Parathyroid adenoma (tissue), 2 donors: ENCODE measurements at regions not wholly inside any gene's neighbourhood (a gene's known extent, or its start where the extent isn't known, plus 50 kb on each side); places are given as distances from the start of the nearest gene placed in this dataset.

Experiments
- H2AFZ ChIP-seq: fragments of 300-600 bp; sonication (generic); one replicate; pipeline ENCODE4 v1.7.0; 2017; ENCODE audit warnings: antibody characterized with exemption, mild to moderate bottlenecking
- H3K27ac ChIP-seq: fragments of 300-600 bp; sonication (generic); one replicate; pipeline ENCODE4 v1.7.0; 2017
- H3K27me3 ChIP-seq: fragments of 300-600 bp; sonication (generic); one replicate; pipeline ENCODE4 v1.7.0; 2017; ENCODE audit warnings: low read length; ENCODE audit not compliant: control insufficient read depth, insufficient read depth
- H3K36me3 ChIP-seq: fragments of 300-600 bp; sonication (generic); one replicate; pipeline ENCODE4 v1.7.0; 2017; ENCODE audit warnings: low read length; ENCODE audit not compliant: control insufficient read depth, insufficient read depth
- H3K4me1 ChIP-seq: fragments of 300-600 bp; sonication (generic); one replicate; pipeline ENCODE4 v1.7.0; 2017; ENCODE audit warnings: control low read depth
- H3K4me2 ChIP-seq: fragments of 300-600 bp; sonication (generic); one replicate; pipeline ENCODE4 v1.7.0; 2017; ENCODE audit warnings: low read length
- H3K4me3 ChIP-seq: fragments of 300-600 bp; sonication (generic); one replicate; pipeline ENCODE4 v1.7.0; 2017; ENCODE audit warnings: low read depth, low read length
- H3K79me2 ChIP-seq: fragments of 300-600 bp; sonication (generic); one replicate; pipeline ENCODE4 v1.7.0; 2017; ENCODE audit warnings: control low read depth
- H3K9ac ChIP-seq: fragments of 300-600 bp; sonication (generic); one replicate; pipeline ENCODE4 v1.7.0; 2017; ENCODE audit warnings: mild to moderate bottlenecking
- H3K9me3 ChIP-seq: fragments of 300-600 bp; sonication (generic); one replicate; pipeline ENCODE4 v1.7.0; 2017; ENCODE audit warnings: low read length; ENCODE audit not compliant: control insufficient read depth
- CTCF ChIP-seq: fragments of 300-600 bp; sonication (generic); IDR thresholded peaks from one replicate; pipeline ENCODE4 v1.7.0; 2017; ENCODE audit warnings: antibody characterized with exemption, mild to moderate bottlenecking
- donor health status: primary hyperparathyroidism.

GRCh38 chr17:77352996-77353395, 212.2 kb downstream of the SEC14L1 start:
- Histone ChIP-seq H3K9me3 (no peaks in the 10 kb centered on the region), H3K9ac (no peak overlapping the region), H2AFZ (no peak overlapping the region), H3K79me2 (peaks cover 50% of the 10 kb centered on the region), H3K4me2 (no peak overlapping the region), H3K36me3 (no peaks in the 10 kb centered on the region), H3K27ac (peak overlapping the region; percentile 94), H3K4me1 (peaks cover 44% of the 10 kb centered on the region), H3K27me3 (no peaks in the 10 kb centered on the region), H3K4me3 (no peak overlapping the region)
- TF ChIP-seq CTCF, result no peak

- no peak overlapping the region for H2AFZ ChIP-seq
- no peak overlapping the region for H3K9ac ChIP-seq
- no peaks in the 10 kb centered on the region for H3K27me3 ChIP-seq
- H3K9me3 ChIP-seq, result no peaks in the 10 kb centered on the region
- peaks cover 53% of the 10 kb centered on the region for H3K79me2 ChIP-seq
- H3K27ac ChIP-seq, result peak overlapping the region; percentile 3
- no peak overlapping the region for H3K4me3 ChIP-seq
- H3K4me2 ChIP-seq, result peak overlapping the region; percentile 32
- TF ChIP-seq CTCF, result no peak
- H3K36me3 ChIP-seq, result no peaks in the 10 kb centered on the region
- H3K4me1 ChIP-seq, result peaks cover 44% of the 10 kb centered on the region
Measured at GRCh38 chr17:77353684-77354419, 213.1 kb downstream of the SEC14L1 start.

- H3K27ac ChIP-seq, result no peak overlapping the region
- no peaks in the 10 kb centered on the region for H3K36me3 ChIP-seq
- peaks cover 55% of the 10 kb centered on the region for H3K79me2 ChIP-seq
- no peak overlapping the region for H3K4me2 ChIP-seq
- H3K4me3 ChIP-seq, result no peak overlapping the region
- H3K4me1 ChIP-seq, result peaks cover 44% of the 10 kb centered on the region
- no peaks in the 10 kb centered on the region for H3K27me3 ChIP-seq
- H3K9me3 ChIP-seq, result no peaks in the 10 kb centered on the region
- no peak for TF ChIP-seq CTCF
- no peak overlapping the region for H2AFZ ChIP-seq
- no peak overlapping the region for H3K9ac ChIP-seq
Measured at GRCh38 chr17:77354420-77354669, 213.6 kb downstream of the SEC14L1 start.

- H3K36me3 ChIP-seq, result no peaks in the 10 kb centered on the region
- H3K9ac ChIP-seq, result no peak overlapping the region
- H2AFZ ChIP-seq, result no peak overlapping the region
- no peaks in the 10 kb centered on the region for H3K27me3 ChIP-seq
- peaks cover 57% of the 10 kb centered on the region for H3K79me2 ChIP-seq
- no peak overlapping the region for H3K27ac ChIP-seq
- no peak overlapping the region for H3K4me2 ChIP-seq
- TF ChIP-seq CTCF, result no peak
- H3K4me3 ChIP-seq, result no peak overlapping the region
- no peaks in the 10 kb centered on the region for H3K9me3 ChIP-seq
- H3K4me1 ChIP-seq, result peaks cover 43% of the 10 kb centered on the region
Measured at GRCh38 chr17:77354670-77355455, 214.1 kb downstream of the SEC14L1 start.
